ENCODE measurements at regions not wholly inside any gene's neighbourhood (a gene's known extent, or its start where the extent isn't known, plus 50 kb on each side); places are given as distances from the start of the nearest gene placed in this dataset.

DNA sequence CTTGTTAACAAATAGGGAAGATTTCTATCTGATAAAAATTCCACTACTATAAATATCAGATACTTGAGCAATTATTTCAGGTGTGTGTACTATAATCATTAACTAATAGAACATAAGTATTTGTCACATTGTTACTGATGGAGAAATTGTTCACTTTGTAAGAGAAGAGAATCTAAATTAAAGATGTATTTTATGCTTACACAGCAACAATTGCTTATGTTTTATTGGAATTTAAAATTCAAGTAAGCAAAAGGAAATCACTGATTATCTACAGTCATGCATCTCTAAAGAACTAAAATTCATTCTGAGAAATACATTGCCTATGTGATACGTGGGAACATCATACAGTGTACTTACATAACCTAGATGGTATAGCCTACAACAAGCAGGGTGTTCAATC, 1590.8 kb downstream of the GRIK2 start:
- no peak for DNase-seq
- Histone ChIP-seq H3K9me3 (no peaks in the 10 kb centered on the region), H3K27me3 (no peaks in the 10 kb centered on the region), H3K36me3 (no peaks in the 10 kb centered on the region), H3K4me1 (0 out of 2 replicates have a peak, but pooled peaks cover 3% of the 10 kb centered on the region), H3K4me3 (ENCODE audit: low read depth, low read length) (no peak overlapping the region)
- TF ChIP-seq, protein P1, sequence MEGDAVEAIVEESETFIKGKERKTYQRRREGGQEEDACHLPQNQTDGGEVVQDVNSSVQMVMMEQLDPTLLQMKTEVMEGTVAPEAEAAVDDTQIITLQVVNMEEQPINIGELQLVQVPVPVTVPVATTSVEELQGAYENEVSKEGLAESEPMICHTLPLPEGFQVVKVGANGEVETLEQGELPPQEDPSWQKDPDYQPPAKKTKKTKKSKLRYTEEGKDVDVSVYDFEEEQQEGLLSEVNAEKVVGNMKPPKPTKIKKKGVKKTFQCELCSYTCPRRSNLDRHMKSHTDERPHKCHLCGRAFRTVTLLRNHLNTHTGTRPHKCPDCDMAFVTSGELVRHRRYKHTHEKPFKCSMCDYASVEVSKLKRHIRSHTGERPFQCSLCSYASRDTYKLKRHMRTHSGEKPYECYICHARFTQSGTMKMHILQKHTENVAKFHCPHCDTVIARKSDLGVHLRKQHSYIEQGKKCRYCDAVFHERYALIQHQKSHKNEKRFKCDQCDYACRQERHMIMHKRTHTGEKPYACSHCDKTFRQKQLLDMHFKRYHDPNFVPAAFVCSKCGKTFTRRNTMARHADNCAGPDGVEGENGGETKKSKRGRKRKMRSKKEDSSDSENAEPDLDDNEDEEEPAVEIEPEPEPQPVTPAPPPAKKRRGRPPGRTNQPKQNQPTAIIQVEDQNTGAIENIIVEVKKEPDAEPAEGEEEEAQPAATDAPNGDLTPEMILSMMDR (IDR thresholded peaks at IDR 0.05; ENCODE audit: low read depth, low read length) = no peak

DNA sequence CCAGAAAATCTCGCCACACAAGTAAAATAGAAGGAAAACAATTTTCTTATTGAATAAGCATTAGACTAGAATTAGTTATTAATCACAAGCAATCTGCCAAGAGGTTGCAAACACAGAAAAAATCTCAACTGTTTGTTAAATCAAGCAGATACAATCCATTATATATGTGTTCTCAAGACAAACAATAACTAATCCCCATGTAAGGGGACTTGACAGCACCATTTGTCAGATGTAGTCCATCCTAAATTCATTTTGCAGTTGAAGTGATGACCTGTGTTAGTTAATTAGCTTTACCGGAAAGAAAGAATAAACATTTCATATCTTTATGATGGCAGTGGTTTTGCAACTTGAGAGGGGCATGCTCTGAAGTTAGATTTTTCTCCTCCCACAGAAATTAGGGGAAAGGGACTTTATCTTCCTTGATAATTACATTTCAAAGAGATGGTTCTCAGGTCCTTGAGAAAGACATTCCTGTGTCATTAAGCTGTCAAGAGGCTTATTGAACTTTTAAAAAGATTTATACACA, 1588.0 kb downstream of the GRIK2 start:
- H3K9me3 ChIP-seq = no peaks in the 10 kb centered on the region
- no peaks in the 10 kb centered on the region for H3K4me1 ChIP-seq
- H3K36me3 ChIP-seq = no peaks in the 10 kb centered on the region
- TF ChIP-seq, protein P1 (IDR thresholded peaks at IDR 0.05; ENCODE audit: low read depth, low read length) = no peak
- H3K27me3 ChIP-seq = no peaks in the 10 kb centered on the region
- no peak overlapping the region for H3K4me3 ChIP-seq (ENCODE audit: low read depth, low read length)
- no peak for DNase-seq

DNA sequence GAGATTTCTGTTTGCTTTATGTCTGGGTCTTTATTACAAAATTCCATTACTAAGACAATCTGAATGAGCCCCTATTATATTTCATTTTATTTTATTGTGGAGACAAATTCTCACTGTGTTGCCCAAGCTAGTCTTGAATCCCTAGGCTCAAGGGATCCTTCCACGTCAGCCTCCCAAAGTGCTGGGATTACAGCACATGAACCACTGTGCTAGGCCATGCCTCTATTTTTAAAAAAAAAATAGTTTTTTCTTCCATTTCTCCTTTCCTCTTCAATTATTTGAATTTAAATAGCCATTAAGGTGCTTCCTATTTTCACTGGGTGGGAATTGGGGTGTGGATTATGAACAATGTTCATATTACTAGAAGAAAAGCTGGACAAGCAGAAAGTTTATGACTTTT, 1587.4 kb downstream of the GRIK2 start:
- no peaks in the 10 kb centered on the region for H3K36me3 ChIP-seq
- no peaks in the 10 kb centered on the region for H3K27me3 ChIP-seq
- DNase-seq = no peak
- H3K4me1 ChIP-seq = no peaks in the 10 kb centered on the region
- H3K9me3 ChIP-seq = no peaks in the 10 kb centered on the region
- TF ChIP-seq, protein P1 (IDR thresholded peaks at IDR 0.05; ENCODE audit: low read depth, low read length) = no peak
- H3K4me3 ChIP-seq (ENCODE audit: low read depth, low read length) = no peak overlapping the region

DNA sequence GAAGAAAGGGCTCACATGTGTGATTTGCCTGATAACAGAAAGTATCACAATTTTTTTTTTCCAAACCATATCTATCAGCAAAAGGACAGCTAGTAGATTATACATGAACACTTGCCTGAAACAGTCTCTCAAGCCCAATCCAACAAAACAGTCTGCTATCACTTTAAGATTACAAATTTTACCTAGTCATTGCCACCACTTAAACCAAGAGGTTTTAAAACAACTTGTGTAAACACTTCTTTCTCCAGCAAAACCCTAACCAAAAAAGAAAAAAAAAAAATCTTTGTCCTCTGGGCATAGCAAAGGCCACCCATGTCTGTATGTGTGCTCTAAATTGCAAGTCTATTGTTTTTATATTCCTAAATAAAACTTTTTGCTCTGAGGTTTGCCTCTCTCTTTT, 1568.4 kb downstream of the GRIK2 start:
- H3K4me1 ChIP-seq = no peaks in the 10 kb centered on the region
- TF ChIP-seq, protein P1 (IDR thresholded peaks at IDR 0.05; ENCODE audit: low read depth, low read length) = no peak
- no peaks in the 10 kb centered on the region for H3K9me3 ChIP-seq
- H3K4me3 ChIP-seq (ENCODE audit: low read depth, low read length) = no peak overlapping the region
- no peaks in the 10 kb centered on the region for H3K36me3 ChIP-seq
- no peak for DNase-seq
- no peaks in the 10 kb centered on the region for H3K27me3 ChIP-seq

DNA sequence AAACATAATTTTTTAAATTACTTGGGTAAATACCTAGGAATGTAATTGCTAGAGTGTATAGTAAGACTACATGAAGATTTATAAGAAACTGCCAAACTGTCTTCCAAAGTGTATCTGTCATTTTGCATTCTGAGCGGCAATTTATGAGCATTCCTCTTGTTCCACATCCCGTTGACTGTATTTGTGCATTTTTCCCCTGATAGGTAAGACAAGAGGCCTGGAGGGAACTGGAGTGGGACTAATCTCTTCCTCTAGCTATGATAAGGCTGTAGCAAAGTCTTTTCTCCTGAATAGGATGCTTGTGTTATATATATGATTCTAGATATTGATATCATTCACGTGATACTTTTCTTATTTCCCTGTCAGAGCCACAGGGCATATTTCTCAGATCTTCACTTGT, 1557.5 kb downstream of the GRIK2 start:
- H3K9me3 ChIP-seq = no peaks in the 10 kb centered on the region
- TF ChIP-seq, protein P1 (IDR thresholded peaks at IDR 0.05; ENCODE audit: low read depth, low read length) = no peak
- DNase-seq = no peak

DNA sequence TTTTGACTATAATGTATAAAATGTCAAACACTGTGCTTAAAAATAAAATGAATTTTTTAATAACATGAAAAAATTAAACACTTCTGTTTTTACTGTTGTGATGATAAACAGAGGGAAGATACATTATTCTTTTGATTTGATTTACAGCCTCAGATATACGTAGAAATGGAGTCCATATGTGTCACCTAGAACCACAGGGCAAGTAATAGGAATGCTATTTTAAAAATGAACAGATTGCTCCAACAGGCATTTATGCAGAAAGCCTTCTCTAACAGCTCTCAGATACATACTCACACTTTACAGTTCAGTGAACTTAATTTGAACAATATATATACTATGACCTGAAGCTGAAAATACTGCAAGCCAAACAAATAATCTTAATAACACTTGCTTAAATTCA, 1551.0 kb downstream of the GRIK2 start:
- Histone ChIP-seq H3K4me3 (ENCODE audit: low read depth, low read length) (no peak overlapping the region), H3K36me3 (no peaks in the 10 kb centered on the region), H3K9me3 (no peaks in the 10 kb centered on the region), H3K27me3 (no peaks in the 10 kb centered on the region), H3K4me1 (no peaks in the 10 kb centered on the region; the same call in none of the 2 replicates)
- no peak for DNase-seq
- TF ChIP-seq, protein P1 (IDR thresholded peaks at IDR 0.05; ENCODE audit: low read depth, low read length) = no peak

More for the DNA sequence above, 1557.5 kb downstream of the GRIK2 start:
- Histone ChIP-seq H3K27me3 (no peaks in the 10 kb centered on the region), H3K36me3 (no peaks in the 10 kb centered on the region), H3K4me1 (no peaks in the 10 kb centered on the region), H3K4me3 (ENCODE audit: low read depth, low read length) (no peak overlapping the region)

Data from BE2C (cell line).